Peyer's patch (tissue), 4 donors: ENCODE measurements at regions not wholly inside any gene's neighbourhood (a gene's known extent, or its start where the extent isn't known, plus 50 kb on each side); places are given as distances from the start of the nearest gene placed in this dataset.

ENCODE experiments used
- POLR2A ChIP-seq, 2 donors: fragments of 450-650 bp; IDR thresholded peaks; one replicate each; pipeline ENCODE4 v1.5.1; 2017; ENCODE audit warnings: antibody characterized with exemption in 2 of 2, mild to moderate bottlenecking in 2 of 2, moderate library complexity in 2 of 2
- TF ChIP-seq, protein P1 (sequence below), 6 experiments: fragments of 450-650 bp in 4 of 6; fragments of 200-600 bp in 2 of 6; sonication (generic) in 1 of 6; IDR thresholded peaks; one replicate each; pipeline ENCODE4 v1.5.1; 2017 to 2019; ENCODE audit warnings: antibody characterized with exemption in 6 of 6, mild to moderate bottlenecking in 3 of 6, moderate library complexity in 1 of 6

DNA sequence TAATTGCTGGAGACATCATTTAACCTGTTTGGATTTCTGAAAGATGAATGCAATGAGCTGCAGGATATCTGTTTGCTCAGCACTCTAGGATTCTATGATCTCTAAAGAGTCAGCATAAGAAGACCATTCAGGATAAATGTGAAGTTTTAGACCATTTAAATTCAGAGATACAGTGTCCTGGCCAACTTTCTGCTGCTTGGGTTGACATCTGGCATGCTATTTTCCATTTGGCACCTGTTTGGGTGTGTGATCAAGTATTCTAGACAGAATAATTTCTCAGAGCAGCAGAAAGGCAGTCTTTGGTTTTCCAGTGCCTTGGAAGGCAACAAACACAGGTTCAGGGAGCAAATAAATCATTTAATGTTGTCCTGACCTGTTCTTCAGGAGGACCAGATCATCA lies 144.8 kb upstream of the NDUFV2 start:
- no peak for TF ChIP-seq POLR2A (IDR thresholded peaks at IDR 0.05)
- TF ChIP-seq, protein P1, sequence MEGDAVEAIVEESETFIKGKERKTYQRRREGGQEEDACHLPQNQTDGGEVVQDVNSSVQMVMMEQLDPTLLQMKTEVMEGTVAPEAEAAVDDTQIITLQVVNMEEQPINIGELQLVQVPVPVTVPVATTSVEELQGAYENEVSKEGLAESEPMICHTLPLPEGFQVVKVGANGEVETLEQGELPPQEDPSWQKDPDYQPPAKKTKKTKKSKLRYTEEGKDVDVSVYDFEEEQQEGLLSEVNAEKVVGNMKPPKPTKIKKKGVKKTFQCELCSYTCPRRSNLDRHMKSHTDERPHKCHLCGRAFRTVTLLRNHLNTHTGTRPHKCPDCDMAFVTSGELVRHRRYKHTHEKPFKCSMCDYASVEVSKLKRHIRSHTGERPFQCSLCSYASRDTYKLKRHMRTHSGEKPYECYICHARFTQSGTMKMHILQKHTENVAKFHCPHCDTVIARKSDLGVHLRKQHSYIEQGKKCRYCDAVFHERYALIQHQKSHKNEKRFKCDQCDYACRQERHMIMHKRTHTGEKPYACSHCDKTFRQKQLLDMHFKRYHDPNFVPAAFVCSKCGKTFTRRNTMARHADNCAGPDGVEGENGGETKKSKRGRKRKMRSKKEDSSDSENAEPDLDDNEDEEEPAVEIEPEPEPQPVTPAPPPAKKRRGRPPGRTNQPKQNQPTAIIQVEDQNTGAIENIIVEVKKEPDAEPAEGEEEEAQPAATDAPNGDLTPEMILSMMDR (IDR thresholded peaks at IDR 0.05): no peak
